Stimulated activated CD8-positive, alpha-beta memory T cell treated with anti-CD3 and anti-CD28 coated beads, Interleukin-7, amount 100 ng/mL, for 1 hour (primary cell): ENCODE measurements at regions not wholly inside any gene's neighbourhood (a gene's known extent, or its start where the extent isn't known, plus 50 kb on each side); places are given as distances from the start of the nearest gene placed in this dataset.

ENCODE experiments used
- DNase-seq, 2 donors: peaks; one replicate each; pipeline ENCODE4 v3.0.0-alpha.2; 2020; ENCODE audit warnings: low read depth in 2 of 2

DNA sequence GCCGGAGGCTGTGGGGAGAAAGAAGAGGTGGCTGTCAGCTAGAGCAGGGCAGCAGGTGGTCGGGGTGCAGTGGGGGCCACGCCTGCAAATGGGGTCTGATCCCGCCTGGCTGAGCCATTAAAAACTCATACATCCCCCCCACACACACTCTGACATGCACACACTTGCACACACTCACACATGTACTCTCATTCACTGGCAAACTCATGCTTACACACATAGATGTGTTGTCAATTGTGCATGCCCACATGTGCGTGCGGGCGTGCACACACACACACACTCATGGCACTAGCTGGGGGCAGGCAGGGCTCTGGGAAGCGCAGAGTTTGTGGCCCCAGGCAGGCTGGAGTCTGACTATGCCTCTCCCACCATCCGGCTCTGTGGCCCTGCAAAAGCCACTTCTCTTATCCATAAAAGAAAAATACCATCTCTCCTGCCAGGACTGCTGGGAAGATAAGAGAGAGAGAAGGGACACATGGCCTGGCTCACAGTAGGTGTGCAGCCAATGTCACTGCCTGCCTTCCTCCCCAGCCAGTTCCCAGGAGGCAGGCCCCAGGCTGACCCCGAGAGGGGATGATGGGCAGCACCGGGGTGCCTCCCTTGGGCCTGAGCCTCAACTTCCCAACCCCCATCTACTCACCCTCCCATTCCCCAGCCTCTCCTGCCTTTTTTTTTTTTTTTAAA lies 163.5 kb upstream of the LINGO1 start:
- no peak for DNase-seq

DNA sequence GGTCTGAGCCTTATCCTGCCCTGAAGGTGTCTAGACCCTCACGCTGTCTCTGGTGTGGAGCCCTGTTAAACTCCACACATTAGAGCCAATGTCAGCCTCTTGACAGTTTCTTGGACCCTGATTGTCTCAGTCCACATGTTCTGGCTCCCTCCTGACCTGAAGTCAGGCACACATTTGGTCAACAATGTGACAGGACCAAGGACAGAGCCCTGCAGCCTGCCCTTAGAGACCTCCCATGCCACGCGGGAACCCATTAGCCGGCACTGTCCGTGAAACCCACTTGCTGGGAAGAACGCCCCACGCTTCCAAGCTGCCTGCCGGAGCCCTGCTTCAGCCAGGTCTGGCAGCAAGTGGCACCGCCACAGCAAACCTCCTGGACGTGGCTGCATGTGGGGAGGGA lies 162.7 kb upstream of the LINGO1 start:
- DNase-seq, result no peak

DNA sequence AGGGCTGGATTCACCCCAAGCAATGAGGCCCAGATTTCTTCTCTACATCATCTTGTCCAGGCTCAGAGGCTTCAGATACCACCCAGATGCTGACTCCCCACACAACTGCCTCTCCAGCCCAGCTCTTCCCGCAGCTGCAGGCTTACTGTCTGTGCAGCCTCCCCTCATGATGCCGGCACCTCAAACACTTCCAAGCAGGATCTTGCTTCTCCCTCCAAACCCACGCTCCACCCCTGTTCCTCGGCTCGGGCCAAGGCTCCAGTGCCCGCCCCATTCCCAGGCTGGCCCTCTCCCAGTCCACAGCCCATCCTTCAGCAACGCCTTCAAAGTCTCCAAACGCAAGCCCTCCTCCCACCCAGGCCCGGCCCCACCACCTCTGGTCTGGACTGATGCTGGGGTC lies 159.2 kb upstream of the LINGO1 start:
- DNase-seq, result no peak

DNA sequence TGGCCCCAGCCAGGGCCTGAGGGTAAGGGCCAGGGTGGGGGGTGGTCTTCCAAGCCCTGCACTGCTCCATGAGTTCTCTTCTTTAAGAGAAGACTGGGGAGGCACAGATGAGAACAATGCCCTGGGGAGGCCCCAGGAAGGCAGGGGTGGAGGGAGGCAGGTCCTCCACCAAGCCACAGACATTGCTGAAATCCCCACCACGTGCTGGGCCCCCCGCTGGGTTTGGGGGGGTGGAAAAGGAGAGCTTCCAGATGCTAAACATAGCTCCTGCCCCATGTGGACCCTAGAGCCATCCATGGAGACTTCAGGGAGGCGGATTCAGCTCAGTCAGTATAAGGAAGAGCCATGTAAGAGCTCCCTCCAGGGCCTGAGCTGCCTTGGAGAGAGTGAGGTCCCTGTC lies 157.8 kb upstream of the LINGO1 start:
- DNase-seq, result no peak

DNA sequence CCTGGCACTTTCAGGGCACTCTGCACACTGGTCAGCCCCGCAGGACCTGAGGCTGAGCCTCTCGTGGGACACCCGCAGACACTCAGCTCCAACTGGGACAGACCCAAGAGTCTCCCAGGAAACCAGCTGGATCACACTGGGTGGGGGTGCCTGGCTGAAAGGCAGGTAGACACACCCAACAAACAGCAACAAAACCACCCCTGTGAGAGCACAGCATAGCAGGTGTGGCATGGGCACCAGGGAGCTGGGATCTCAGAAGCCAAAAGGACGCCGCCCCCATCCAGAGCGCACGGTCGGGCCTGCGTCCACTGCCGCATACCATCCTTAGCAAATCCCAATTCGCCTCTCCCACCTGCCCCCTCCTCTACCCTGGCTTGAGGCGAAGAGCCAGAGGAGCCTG lies 154.2 kb upstream of the LINGO1 start:
- DNase-seq, result no peak

DNA sequence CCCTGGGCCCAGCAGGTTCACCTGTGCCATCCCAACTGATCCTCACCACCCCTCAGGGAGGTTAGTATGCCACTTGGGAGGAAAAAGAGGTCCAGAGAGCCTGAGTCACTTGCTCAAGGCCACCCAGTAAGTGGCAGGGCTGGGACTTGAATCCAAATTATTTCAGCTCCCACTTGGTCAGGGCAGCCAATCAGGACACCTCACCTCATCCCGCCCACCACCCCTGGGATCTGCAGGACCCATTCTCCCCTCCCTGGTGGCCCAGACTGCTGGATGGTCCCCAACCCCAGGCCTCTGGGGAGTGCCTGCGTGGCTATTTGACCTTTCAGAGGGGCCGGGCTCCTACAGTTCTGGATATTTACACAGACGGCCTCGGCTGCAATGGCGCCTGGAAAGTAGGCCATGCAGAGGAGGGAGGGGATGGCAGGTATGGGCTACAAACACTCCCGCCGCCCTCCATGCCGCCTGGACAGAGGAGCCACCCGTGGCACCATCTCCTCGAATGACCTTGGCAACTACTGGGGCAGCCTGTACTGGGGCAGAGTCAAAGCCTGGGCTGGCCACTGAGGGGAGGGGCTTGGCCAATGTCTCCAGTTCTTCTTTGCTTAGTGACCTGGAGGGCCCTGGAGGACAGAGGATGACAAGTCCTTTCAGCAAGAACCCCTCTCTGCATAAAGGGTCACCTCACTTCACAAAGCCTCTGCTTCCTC lies 153.6 kb upstream of the LINGO1 start:
- no peak for DNase-seq

DNA sequence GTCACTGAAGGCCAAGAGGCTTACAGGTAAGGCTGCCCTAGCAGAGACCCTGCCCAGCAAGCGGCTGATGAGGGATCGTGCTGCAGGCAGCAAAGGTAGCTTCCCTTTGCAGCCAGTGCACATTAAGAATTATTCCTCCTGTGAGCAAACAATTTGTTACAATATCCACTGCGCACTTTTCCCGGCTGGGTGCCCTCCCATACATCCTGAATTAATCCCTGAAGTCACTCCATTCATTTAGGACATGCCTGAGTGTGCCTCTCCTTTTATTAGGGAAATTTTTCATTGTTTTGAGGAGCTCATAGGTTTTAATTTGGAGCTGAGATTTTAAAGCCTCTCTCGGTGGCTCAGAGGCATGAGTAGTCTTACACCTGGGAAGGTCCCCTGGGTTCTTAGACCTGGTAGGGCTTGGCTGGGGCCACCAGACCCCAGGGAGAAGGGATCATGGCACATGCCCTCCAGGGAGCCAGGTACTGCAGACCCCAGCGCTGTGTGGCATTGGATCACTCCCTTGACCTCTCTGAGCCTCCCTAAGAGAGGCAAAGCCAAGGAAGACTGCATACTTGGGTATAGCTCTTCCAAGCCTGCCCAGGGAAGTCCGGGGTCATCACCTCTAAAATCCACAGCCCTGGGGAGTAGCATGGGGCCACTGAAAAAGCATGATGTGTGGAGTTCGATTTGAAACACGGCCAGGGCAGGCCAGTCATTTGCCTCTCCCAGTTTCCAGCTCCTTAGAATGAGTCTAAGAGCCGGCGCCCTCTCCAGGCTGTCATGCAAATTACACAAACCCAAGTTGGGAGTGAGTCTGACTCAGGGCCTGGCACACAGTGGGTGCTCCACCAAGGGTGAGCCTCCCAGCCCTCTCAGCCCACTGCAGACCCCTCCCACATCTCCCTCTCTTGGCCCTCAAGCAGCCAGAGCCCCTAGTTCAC lies 151.9 kb upstream of the LINGO1 start:
- no peak for DNase-seq

DNA sequence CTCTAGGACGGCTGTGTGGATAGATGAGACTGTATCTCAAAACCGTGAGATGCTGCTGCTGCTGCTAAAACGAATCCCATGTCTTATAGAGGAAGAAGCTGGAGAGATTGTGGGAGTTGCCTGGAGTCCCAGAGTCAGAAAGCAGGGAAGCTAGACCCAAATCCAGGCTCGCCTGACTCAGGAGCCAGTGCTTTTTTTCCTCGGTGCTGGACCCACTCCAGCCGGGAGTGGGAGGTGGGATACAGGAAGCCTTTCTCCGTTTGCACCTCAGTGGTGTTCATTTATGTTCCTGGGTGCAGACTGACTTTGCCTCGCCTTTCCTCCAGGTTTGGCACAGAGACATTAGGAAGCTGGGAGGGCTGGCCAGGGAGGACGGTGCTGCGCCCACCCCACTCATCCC lies 150.9 kb upstream of the LINGO1 start:
- no peak for DNase-seq

DNA sequence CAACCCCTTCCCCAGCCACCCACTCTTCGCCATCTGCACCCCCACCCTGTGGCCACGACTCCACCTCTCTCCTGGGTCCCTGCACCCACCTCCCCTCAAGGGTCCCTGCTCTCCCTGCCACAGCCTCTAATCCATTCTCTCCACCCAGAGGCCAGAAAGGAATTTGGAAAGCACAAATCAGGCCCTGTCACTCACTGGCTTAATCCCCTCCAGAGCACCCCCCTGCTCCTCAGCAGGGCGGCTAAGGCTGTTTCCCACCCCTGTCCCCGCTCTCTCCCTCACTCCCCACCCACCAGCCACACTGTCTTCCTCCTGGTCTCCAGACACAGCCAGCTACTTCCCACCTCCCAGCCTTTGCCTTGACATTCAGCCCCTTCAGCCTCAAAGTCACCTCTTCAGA lies 150.0 kb upstream of the LINGO1 start:
- DNase-seq, result no peak

DNA sequence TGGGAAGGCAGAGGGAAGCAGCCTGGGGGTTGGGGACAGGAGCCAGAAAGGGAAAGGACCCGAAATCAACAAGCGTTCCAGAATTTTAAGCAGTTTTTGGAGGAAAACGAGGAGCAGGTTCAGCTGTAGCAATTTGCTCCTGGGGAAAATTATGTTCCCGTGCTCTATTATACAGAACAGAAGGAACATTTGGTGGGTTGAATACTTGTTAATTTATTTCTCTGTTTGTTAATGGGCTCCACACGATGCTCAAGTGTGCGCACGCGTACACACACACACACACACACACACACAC lies 149.2 kb upstream of the LINGO1 start:
- no peak for DNase-seq

DNA sequence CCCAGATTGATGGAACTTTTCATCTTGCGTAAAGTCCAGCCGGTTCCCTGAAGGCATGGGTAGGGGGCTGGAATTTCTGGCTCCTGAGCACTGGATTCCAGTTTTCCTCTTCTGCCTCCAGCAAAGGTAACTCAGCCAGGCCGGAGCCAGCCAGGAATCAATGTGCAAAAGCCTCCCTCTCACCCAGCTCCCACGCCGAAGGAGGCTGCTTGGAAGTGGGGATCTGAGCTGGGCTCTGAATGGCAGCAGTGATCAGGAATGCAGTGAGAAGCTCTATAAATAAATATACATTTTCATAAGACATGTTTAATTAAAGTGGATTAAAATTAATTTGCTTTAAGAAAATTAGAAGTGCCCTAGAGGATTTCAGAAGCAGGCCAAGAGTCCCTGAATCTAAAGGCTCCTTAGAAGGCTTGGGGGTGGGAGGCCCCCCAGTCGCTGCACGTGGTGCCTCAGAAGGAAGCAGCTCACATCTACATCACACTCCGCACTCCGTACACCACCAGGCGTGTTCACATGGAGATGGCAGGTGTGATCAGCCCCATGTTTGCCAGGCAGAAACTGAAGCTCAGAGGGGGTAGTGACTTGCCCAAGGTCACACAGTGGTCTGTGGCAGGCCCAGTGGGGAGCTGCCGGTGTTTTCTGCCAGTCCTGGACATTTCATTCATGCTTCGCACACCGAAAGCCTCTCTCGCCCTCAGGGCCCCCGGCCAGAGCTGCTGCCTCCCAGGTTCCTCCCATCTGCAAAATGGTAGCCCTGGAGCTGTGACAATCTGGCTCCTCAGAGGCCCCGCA lies 148.6 kb upstream of the LINGO1 start:
- DNase-seq, result no peak

DNA sequence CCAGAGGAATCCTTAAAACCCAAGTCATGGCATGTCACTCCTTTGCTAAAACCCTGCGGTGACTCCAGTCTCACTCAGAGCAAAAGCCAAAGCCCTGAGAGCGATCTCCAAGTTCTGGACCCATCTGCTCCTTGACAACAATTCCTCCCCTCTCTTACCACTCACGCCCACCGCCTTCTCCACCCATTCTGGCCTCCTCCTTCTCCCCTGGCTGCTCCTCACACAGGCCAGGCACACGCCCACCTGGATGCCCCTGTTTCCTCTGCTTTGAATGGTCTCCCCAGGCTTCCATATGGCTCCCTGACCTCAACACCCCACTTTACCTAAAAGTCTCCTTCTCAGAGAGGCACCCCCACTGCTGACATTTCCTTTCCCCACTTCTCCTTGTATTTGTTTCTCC lies 146.1 kb upstream of the LINGO1 start:
- no peak for DNase-seq

DNA sequence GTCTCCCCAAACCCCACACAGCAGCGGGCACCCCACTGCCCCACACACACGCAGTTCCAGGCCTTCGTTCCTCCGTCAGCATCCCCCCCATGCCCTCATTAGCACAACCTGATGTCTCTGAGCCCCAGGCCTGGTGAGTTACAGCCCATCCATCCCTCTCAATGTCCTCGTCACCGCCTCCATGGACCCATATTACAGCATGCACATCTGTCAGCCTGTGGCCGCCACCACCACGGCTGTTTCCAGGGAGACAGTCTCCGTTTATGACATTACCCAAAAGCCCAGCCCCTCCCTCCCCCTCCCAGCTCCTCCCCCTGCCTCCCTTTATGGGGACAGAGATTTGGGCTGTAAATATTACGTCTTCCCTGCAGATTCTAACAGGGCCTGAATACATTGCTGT lies 143.1 kb upstream of the LINGO1 start:
- DNase-seq, result no peak

DNA sequence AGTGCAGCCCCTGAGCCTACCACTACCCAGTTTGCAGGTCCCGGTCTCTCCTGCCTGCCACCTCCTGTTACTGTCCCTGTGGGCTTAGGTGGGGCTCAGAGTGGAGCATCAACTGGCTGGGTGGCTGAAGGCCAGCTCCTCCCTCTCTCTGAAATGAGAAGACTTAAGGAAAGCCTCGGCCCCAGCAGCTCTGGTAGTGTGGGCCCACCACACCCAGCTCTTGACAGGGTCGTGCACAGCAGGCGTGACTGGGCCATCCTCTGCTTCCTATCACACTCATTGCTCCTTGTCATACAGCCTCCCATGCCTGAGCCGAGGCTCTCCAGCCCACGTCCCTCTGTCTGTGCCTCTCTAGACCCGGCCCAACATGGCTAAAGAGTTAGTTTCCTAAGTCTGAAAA lies 142.7 kb upstream of the LINGO1 start:
- no peak for DNase-seq

DNA sequence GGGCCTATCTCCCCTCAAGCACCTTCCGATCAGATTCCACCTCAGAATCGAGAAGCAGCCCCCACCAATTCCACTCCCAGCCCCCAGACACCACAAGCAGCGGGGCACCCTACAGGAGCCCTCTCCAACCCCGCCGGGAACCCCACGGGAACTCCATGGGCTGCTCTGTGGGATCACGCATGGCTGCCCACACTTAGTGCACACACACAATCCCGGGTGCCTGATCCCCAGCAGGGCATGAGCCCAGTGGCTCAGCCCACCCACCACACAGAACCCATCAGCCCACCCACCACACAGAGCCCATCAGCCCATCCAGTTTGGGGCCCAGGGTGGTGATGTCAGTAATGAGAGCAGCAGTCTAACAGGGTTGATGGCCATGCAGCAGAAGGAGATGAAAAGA lies 141.6 kb upstream of the LINGO1 start:
- no peak for DNase-seq

DNA sequence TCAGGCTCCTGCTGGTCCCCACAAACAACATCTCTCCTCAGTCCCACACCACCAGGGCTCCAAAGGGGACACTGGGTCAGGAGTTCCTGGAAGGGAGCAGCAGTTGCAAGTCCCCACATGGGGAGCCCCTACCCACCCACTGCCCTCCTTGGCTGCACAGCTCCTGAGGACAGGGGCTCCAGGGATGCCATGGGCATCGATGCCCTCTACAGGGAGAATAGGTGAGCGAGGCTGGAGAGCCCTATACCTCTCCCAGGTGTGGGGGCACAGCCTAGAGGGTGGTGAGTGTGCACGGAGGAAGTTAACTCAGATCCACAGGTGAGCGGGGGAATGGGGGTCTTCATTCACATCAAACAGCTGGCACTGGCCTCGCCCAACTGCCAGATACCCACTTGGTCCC lies 141.2 kb upstream of the LINGO1 start:
- DNase-seq, result no peak

DNA sequence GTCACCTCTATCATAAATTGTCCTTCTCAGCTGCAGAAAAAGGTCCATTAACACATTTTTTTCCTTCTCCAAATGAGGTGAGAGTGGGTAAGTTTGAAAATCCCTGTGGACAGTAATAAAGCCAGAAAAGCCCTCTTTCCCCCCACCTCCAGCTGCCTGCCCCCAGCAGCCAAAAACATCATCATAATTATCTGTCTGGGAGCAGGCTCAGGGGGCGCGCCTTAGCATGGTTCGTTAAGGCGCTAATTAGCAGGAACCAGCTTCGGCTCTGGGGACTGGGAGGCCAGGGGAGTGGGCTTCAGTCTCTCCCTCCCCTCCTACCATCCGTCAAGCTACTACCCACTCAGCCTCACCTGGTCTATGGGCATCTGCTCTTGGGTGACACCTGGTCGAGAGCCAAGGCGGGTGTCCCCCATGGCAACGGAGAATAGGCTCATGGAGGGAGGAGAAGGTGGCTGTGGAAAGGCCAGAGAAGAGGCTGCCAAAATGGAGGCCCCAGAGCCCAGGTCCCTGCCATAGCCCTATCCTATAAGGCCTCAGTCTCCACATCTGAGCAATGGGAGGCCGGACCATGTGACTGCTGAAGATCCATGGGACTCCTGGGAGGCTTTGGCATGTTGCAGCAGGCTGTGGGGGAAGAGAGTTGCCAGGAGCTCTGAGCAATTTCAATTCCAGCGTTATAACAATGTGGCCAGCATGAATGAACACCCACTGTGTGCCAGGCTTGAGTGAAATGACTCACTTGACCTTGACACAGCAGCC lies 140.1 kb upstream of the LINGO1 start:
- no peak for DNase-seq

DNA sequence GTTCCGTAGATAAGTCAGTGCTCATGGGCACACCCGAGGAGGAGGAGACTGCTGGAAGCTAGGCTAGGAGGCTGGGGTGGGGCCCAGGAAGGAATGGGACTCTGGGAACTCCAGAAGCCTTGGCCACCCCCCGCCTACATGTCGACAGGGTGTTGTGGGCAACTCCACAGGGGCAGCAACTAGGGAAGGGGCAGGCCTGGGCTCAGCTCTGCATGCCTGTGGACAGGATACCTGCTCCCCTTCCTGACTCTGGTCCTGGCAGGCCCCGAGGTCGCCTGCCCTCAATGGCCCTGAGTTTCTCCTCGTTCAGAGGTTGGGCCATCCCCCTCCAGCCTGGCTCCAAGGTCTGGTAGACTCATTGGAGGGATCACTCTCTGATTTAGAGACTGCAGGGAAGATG lies 138.9 kb upstream of the LINGO1 start:
- no peak for DNase-seq

DNA sequence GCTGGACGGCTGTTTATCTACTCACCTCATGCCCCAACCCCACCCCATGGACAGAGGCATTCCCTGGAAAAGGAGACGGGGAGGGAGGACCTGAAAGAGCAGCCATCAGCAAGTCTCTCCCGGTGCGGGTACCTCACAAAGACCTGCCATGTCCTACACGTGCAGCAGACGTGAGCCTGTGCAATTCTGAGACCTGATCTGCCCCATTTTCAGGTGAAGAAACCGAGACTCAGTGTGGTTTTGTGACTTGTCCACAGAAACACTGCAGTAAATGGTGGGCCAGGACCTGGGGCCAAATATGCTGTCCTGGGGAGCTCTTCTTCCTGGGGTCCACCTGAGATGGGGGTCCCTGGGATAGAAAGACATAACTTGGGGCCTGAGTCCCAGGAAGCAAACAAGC lies 137.0 kb upstream of the LINGO1 start:
- no peak for DNase-seq

DNA sequence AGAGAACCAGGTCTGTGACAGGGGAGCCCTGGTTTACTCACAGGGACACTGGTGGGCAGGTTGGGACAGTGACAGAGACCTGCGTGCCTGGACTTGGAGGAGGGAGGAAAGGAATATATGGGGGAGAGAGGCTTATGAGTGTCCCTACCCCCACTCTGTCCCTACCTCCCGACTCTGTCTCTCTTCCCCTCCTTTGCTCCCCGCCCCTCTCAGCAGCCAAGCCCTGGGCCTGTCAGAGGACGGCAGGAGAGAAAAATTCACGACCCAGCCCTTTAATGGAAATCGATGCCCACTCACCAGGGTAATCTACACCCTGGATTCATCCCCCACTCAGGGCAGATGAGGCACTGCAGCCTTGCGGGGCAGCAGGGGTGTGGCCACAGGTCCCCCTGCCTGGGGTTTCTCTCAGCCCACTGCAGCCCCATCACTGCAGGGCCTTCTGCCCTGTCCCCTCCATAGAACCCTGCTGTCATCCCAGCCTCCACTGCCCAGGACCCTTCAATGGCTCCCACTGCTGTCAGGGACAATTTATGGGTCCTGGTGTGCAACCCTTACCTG lies 135.9 kb upstream of the LINGO1 start:
- DNase-seq, result no peak

DNA sequence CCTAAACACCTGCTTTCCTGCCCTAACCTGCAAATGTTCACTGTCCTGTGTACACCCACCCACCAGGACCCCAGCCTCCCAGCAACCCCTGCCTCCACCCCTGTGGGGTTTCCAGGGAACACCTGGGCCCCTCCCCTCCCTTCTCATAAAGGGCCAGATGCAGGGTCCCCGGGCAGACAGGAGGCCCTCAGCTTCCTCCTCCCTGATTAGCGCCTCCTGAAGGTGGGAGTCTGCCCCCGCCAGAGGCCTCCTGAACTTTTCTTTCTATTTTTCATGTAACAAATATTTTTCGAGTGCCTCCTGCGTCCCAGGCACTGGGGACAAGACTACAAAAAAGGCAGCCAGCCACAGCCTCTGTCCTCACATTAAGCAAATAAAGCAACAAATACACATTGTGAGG lies 135.4 kb upstream of the LINGO1 start:
- no peak for DNase-seq
